ENCODE measurements at regions not wholly inside any gene's neighbourhood (a gene's known extent, or its start where the extent isn't known, plus 50 kb on each side); places are given as distances from the start of the nearest gene placed in this dataset.

- no peak for TF ChIP-seq POLR2A (IDR thresholded peaks at IDR 0.05)
- TF ChIP-seq POLR2AphosphoS5 (IDR thresholded peaks at IDR 0.05), result no peak
- TF ChIP-seq CTCF (IDR thresholded peaks at IDR 0.05), result no peak
- no peak overlapping the region for H3K27ac ChIP-seq
- H3K36me3 ChIP-seq, result no peaks in the 10 kb centered on the region
- no peak overlapping the region for H3K4me3 ChIP-seq
- WGBS, result 64% methylated on average over 3 of the region's 3 CpGs
- H3K4me1 ChIP-seq (replicated peaks), result no peaks in the 10 kb centered on the region
- no peak for DNase-seq (ENCODE audit: low spot score)
- H3K27me3 ChIP-seq (replicated peaks; ENCODE audit: insufficient read depth), result no peaks in the 10 kb centered on the region
- H3K9me3 ChIP-seq, result no peaks in the 10 kb centered on the region
- intact Hi-C loops (cut with DNase I), result no loop called here
These were observed 329.5 kb upstream of the KIRREL3 start for GRCh38 chr11:127330044-127330443.

- Histone ChIP-seq H3K27me3 (replicated peaks; ENCODE audit: insufficient read depth) (no peaks in the 10 kb centered on the region), H3K4me3 (no peak overlapping the region), H3K4me1 (replicated peaks) (no peaks in the 10 kb centered on the region), H3K36me3 (no peaks in the 10 kb centered on the region), H3K9me3 (no peaks in the 10 kb centered on the region), H3K27ac (no peak overlapping the region)
- 20% methylated on average over 2 of the region's 2 CpGs for WGBS
- TF ChIP-seq POLR2AphosphoS5 (IDR thresholded peaks at IDR 0.05), result no peak
- no peak for TF ChIP-seq CTCF (IDR thresholded peaks at IDR 0.05)
- TF ChIP-seq POLR2A (IDR thresholded peaks at IDR 0.05), result no peak
- intact Hi-C loops (cut with DNase I), result no loop called here
- no peak for DNase-seq (ENCODE audit: low spot score)
These were observed 307.7 kb upstream of the KIRREL3 start for GRCh38 chr11:127308291-127308690.

- H3K4me3 ChIP-seq, result no peak overlapping the region
- H3K36me3 ChIP-seq, result no peaks in the 10 kb centered on the region
- no peak for TF ChIP-seq POLR2A (IDR thresholded peaks at IDR 0.05)
- TF ChIP-seq CTCF (IDR thresholded peaks at IDR 0.05), result no peak
- no peak for TF ChIP-seq POLR2AphosphoS5 (IDR thresholded peaks at IDR 0.05)
- no peak overlapping the region for H3K27ac ChIP-seq
- no peaks in the 10 kb centered on the region for H3K4me1 ChIP-seq (replicated peaks)
- no peaks in the 10 kb centered on the region for H3K27me3 ChIP-seq (replicated peaks; ENCODE audit: insufficient read depth)
- intact Hi-C loops (cut with DNase I), result no loop called here
- H3K9me3 ChIP-seq, result no peaks in the 10 kb centered on the region
- no peak for DNase-seq (ENCODE audit: low spot score)
- 72% methylated on average over 5 of the region's 5 CpGs for whole genome bisulfite sequencing
These were observed 307.1 kb upstream of the KIRREL3 start for GRCh38 chr11:127307700-127308099.

GRCh38 chr11:127304634-127305033 lies 304.1 kb upstream of the KIRREL3 start:
- Histone ChIP-seq H3K36me3 (no peaks in the 10 kb centered on the region), H3K27ac (no peak overlapping the region), H3K27me3 (replicated peaks; ENCODE audit: insufficient read depth) (no peaks in the 10 kb centered on the region), H3K4me1 (replicated peaks) (no peaks in the 10 kb centered on the region), H3K4me3 (no peak overlapping the region), H3K9me3 (no peaks in the 10 kb centered on the region)
- 87% methylated on average over 3 of the region's 3 CpGs for WGBS
- no peak for DNase-seq (ENCODE audit: low spot score)
- intact Hi-C loops (cut with DNase I), result no loop called here
- TF ChIP-seq CTCF (IDR thresholded peaks at IDR 0.05), result no peak
- TF ChIP-seq POLR2A (IDR thresholded peaks at IDR 0.05), result no peak
- TF ChIP-seq POLR2AphosphoS5 (IDR thresholded peaks at IDR 0.05), result no peak

GRCh38 chr11:127288926-127289325 lies 288.4 kb upstream of the KIRREL3 start:
- Histone ChIP-seq H3K4me1 (replicated peaks) (no peaks in the 10 kb centered on the region), H3K27me3 (replicated peaks; ENCODE audit: insufficient read depth) (no peaks in the 10 kb centered on the region), H3K9me3 (no peaks in the 10 kb centered on the region), H3K36me3 (no peaks in the 10 kb centered on the region), H3K27ac (no peak overlapping the region), H3K4me3 (no peak overlapping the region)
- intact Hi-C loops (cut with DNase I), result no loop called here
- 93% methylated on average over 4 of the region's 5 CpGs for WGBS
- DNase-seq (ENCODE audit: low spot score), result no peak
- TF ChIP-seq POLR2A (IDR thresholded peaks at IDR 0.05), result no peak
- TF ChIP-seq CTCF (IDR thresholded peaks at IDR 0.05), result no peak
- TF ChIP-seq POLR2AphosphoS5 (IDR thresholded peaks at IDR 0.05), result no peak

All from prostate gland (tissue), 2 donors.